GM12878 (cell line): ENCODE measurements at regions not wholly inside any gene's neighbourhood (a gene's known extent, or its start where the extent isn't known, plus 50 kb on each side); places are given as distances from the start of the nearest gene placed in this dataset.

Source experiments
- ATAC-seq: fragments of 200-7000 bp; cut with Tn5 transposase; 3 replicates; pipeline ENCODE4 v1.9.1; 2020; ENCODE audit warnings: mild to moderate bottlenecking, moderate library complexity
- BruUV-seq: library from RNA; stranded (reverse); fragments of 400-500 nt; replicated peaks from 2 replicates; lab custom pipeline; 2021; lab: Mats Ljungman, UMichigan
- CTCF ChIA-PET: fragments of 300-600 bp; sonication (Branson Sonifier 250); formaldehyde crosslinking; extraction: SDS; loops from one replicate; lab custom pipeline; 2021; ENCODE audit warnings: inconsistent platforms; lab: Yijun Ruan, JAX
- POLR2A ChIA-PET: fragments of 350-600 bp; formaldehyde crosslinking; extraction: SDS; loops from one replicate; lab custom pipeline; 2021; ENCODE audit warnings: inconsistent platforms; lab: Charles Lee
- RAD21 ChIA-PET: fragments of 300-600 bp; sonication (Branson Sonifier 250); formaldehyde crosslinking; loops from one replicate; lab custom pipeline; 2023; ENCODE audit warnings: antibody characterized with exemption; ENCODE audit not compliant: unreplicated experiment; lab: Charles Lee
- SMC1A ChIA-PET: fragments of 300-600 bp; sonication (Branson Sonifier 250); formaldehyde crosslinking; loops from one replicate; lab custom pipeline; 2023; ENCODE audit not compliant: unreplicated experiment, uncharacterized antibody; lab: Charles Lee
- DNase-seq: peaks from one replicate; pipeline ENCODE4 v3.0.0-alpha.2; 2011; ENCODE audit warnings: low read depth, low spot score
- FAIRE-seq: peaks from 3 replicates; lab custom pipeline; 2011; peaks lifted over from hg19 to GRCh38; lab: Jason Lieb, UNC
- H2AFZ ChIP-seq: 2 replicates; pipeline ENCODE4 v1.6.0; 2011; ENCODE audit warnings: low read depth, low read length, control low read depth; ENCODE audit not compliant: control insufficient read depth
- H3K27ac ChIP-seq: 2 replicates; pipeline ENCODE4 v1.5.1; 2011; ENCODE audit warnings: control low read depth; ENCODE audit not compliant: control insufficient read depth, insufficient read depth
- H3K27me3 ChIP-seq, 2 experiments: replicated peaks in 1 of 2; 2 replicates each; pipeline versions ENCODE4 v1.6.0 to v1.6.1; 2011; ENCODE audit warnings: low read length in 1 of 2; ENCODE audit not compliant: control insufficient read depth in 2 of 2, insufficient read depth in 2 of 2
- H3K36me3 ChIP-seq, 2 experiments: 2 replicates each; pipeline ENCODE4 v1.5.1; 2011; ENCODE audit warnings: low read length in 1 of 2; ENCODE audit not compliant: control insufficient read depth in 2 of 2, insufficient read depth in 2 of 2
- H3K4me1 ChIP-seq: 2 replicates; pipeline ENCODE4 v1.6.1; 2011; ENCODE audit warnings: mild to moderate bottlenecking, low read length, moderate library complexity, mixed read lengths; ENCODE audit not compliant: control insufficient read depth, insufficient read depth
- H3K4me2 ChIP-seq: 2 replicates; pipeline ENCODE4 v1.6.0; 2011; ENCODE audit warnings: control low read depth; ENCODE audit not compliant: control insufficient read depth, insufficient read depth
- H3K4me3 ChIP-seq: fragments of 200-600 bp; sonication (generic); 2 replicates; pipeline ENCODE4 v1.5.1; 2016
- H3K79me2 ChIP-seq: 2 replicates; pipeline ENCODE4 v1.6.0; 2011; ENCODE audit warnings: low read length; ENCODE audit not compliant: control insufficient read depth, insufficient read depth
- H3K9ac ChIP-seq: 2 replicates; pipeline ENCODE4 v1.8.0; 2011; ENCODE audit warnings: low read length, control low read depth, mixed read lengths; ENCODE audit not compliant: control insufficient read depth, insufficient read depth
- H3K9me3 ChIP-seq: replicated peaks from 3 replicates; pipeline ENCODE4 v1.5.1; 2011; ENCODE audit warnings: mild to moderate bottlenecking, low read length; ENCODE audit not compliant: control insufficient read depth, insufficient read depth
- H4K20me1 ChIP-seq: 2 replicates; pipeline ENCODE4 v1.6.0; 2011; ENCODE audit not compliant: control insufficient read depth, insufficient read depth
- BCL11A ChIP-seq: IDR thresholded peaks from 2 replicates; pipeline ENCODE4 v1.6.1; 2011; ENCODE audit warnings: low read depth, low read length
- CHD2 ChIP-seq: IDR thresholded peaks from 2 replicates; pipeline ENCODE4 v1.6.1; 2011; ENCODE audit warnings: low read depth, low read length, improper control_type of control experiment, borderline replicate concordance
- EZH2 ChIP-seq: IDR thresholded peaks from 2 replicates; pipeline ENCODE4 v1.6.1; 2012; ENCODE audit warnings: low read depth, mild to moderate bottlenecking, control low read depth, inconsistent platforms, low read length, borderline replicate concordance; ENCODE audit not compliant: control insufficient read depth
- KAT2A ChIP-seq: conservative IDR thresholded peaks from 2 replicates; pipeline ENCODE4 v1.6.1; 2011; ENCODE audit warnings: low read depth, low read length; ENCODE audit not compliant: control insufficient read depth
- MAX ChIP-seq: IDR thresholded peaks from 2 replicates; pipeline ENCODE4 v1.6.1; 2012; ENCODE audit warnings: low read depth, low read length, improper control_type of control experiment
- MYC ChIP-seq: IDR thresholded peaks from 2 replicates; pipeline ENCODE4 v1.6.1; 2011; ENCODE audit warnings: mild to moderate bottlenecking, low read length, moderate library complexity, inconsistent platforms; ENCODE audit not compliant: insufficient read depth, insufficient replicate concordance, insufficient read length, severe bottlenecking
- SIN3A ChIP-seq: IDR thresholded peaks from 2 replicates; pipeline ENCODE4 v1.6.1; 2012; ENCODE audit warnings: low read depth, low read length, improper control_type of control experiment
- SRF ChIP-seq, 2 experiments: IDR thresholded peaks; 2 replicates each; pipeline ENCODE4 v1.6.1; 2011; ENCODE audit warnings: low read depth in 2 of 2, low read length in 2 of 2, mild to moderate bottlenecking in 1 of 2, moderate library complexity in 1 of 2
- TAF1 ChIP-seq: IDR thresholded peaks from 2 replicates; pipeline ENCODE4 v1.6.1; 2011; ENCODE audit warnings: mild to moderate bottlenecking, low read depth, low read length, borderline replicate concordance
- YY1 ChIP-seq: IDR thresholded peaks from 2 replicates; pipeline ENCODE4 v1.6.1; 2011; ENCODE audit warnings: low read depth, mild to moderate bottlenecking, low read length
- WGBS: methylation state at CpG from one replicate; pipeline ENCODE4 v1.1.6; 2016; ENCODE audit warnings: low lambda C conversion rate; ENCODE audit not compliant: insufficient replicate concordance, insufficient coverage; ENCODE audit errors: missing lambda C conversion rate; 5-methylcytosine and 5-hydroxymethylcytosine counted together
- in situ Hi-C: fragments of 300-500 bp; cut with MboI; formaldehyde crosslinking; loops from 9 replicates; pipeline ENCODE4 v1.14.3; 2018; ENCODE audit warnings: mixed read lengths
- intact Hi-C: fragments of 100-400 bp; cut with micrococcal nuclease; formaldehyde crosslinking; loops from one replicate; pipeline ENCODE4 v1.14.2; 2022; ENCODE audit not compliant: unreplicated experiment

- Histone ChIP-seq H3K9me3 (no peaks in the 10 kb centered on the region; the same call in 2 of the 3 replicates), H3K79me2 (no peaks in the 10 kb centered on the region), H4K20me1 (no peaks in the 10 kb centered on the region), H3K27me3 (no peaks in the 10 kb centered on the region), H3K36me3 (no peaks in the 10 kb centered on the region), H3K9ac (no peak overlapping the region), H3K4me3 (no peak overlapping the region), H3K4me1 (no peaks in the 10 kb centered on the region), H3K27ac (no peak overlapping the region), H2AFZ (no peak overlapping the region), H3K4me2 (no peak overlapping the region)
- intact Hi-C loops, result no loop called here
- ATAC-seq (no peak), DNase-seq (no peak), FAIRE-seq (no peak)
- CTCF ChIA-PET, result no interaction called here
- in situ Hi-C loops, result no loop called here
- WGBS, result 31% methylated on average over 12 of the region's 12 CpGs
- TF ChIP-seq SRF (IDR thresholded peaks at IDR 0.05; ENCODE audit: low read depth in 2 of 2, low read length in 2 of 2) (no peak), BCL11A (no peak), KAT2A (no peak), EZH2 (no peak), SIN3A (no peak), CHD2 (no peak), YY1 (no peak), MYC (no peak), TAF1 (no peak), MAX (no peak)
- BruUV-seq, result no TSS peak
- POLR2A ChIA-PET, result no interaction called here
- SMC1A ChIA-PET, result no interaction called here
- RAD21 ChIA-PET, result no interaction called here
Observed at GRCh38 chr11:70931430-70931829, 320.9 kb downstream of the SHANK2 start.
